HL-60/S4 (cell line): ENCODE measurements at regions not wholly inside any gene's neighbourhood (a gene's known extent, or its start where the extent isn't known, plus 50 kb on each side); places are given as distances from the start of the nearest gene placed in this dataset.

ENCODE experiments used
- in situ Hi-C: fragments of 300-500 bp; cut with MboI; formaldehyde crosslinking; loops from 2 replicates; pipeline ENCODE4 v1.14.3; 2022; ENCODE audit warnings: low sequenced_read_pairs

DNA sequence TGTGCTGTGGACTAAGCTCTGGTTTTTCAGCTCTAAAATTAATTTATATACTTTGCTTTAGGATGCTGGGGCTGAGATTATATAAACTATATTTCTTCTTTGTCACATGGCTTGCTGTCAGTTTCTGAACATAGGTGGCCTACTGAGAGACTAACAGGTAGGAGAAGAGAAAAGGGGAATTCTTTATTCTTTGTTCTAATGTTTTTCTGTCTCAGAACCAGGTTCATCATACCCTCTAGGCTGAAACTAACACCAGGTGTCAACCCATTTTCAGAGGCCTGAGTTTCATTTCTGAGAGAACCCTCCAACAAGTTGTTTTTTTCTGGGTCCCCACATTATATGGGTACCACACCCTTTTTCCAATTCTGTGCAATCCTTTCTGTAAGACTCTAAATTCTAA, 843.6 kb downstream of the TRIB2 start:
- in situ Hi-C loops: no loop called here

DNA sequence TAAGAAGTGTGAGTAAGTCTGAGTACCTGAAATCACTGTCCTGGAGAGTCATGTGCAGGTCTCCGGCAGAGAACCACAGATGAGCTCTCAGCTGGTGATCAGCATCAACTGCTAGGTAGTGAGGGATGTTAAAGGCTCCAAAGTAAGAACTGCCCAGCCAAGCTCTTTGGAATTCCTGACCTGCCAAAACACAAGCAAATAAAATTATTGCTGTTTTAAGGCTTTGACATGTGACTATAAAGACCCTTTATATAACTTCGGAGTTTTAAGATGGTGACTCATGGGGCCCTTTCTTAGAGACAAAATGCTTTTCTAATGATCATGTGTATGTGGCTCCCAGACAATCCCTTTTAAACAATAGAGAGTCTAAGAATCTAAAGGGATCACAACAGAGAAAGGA, 855.7 kb downstream of the TRIB2 start:
- in situ Hi-C loops: no loop called here

DNA sequence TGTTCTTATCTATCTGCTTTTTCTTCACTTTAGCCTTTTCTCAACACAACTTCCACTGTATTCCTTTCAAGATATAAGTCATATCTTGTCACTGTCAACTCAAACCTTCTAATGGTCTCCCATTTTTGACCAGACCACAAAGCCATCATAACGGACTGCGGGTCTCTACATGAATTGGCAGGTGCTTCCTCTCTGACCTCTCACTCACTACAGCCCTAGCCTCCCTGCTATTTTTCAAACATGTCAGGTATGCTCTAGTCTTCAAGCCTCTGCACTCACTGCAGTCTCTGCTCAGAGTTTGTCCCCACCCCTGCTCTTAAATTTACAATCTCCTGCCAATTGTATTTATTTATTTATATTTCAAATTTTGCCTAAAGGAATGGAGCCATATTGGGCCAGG, 858.1 kb downstream of the TRIB2 start:
- in situ Hi-C loops: no loop called here

DNA sequence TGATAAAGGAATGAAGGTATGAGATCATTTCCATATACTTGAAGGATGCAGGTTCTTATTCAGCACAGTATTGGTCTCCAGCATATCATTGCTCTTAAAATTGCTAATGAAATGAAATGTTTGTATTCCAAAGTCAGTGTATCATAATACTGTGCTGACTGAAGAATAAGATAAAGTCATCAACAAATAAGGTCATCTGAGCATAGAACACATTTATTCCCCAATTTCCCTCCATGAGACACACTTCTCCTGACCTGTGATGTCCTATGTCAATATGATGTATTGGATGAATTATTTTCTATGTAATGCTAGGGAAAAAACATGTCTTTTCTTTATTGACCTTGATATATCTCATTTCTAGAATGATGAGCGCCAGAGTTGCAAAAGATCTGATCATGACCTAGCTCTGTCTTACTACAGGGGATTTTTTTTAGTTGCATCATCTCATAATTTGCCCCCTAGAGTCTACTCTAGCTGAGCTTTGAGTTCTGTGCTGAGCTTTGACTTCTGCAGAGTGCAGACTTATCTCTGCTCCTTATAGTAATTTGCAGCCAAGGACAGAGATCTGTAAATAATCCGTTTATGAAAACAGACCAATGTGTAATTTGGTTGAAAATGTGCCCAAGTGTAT, 859.8 kb downstream of the TRIB2 start:
- in situ Hi-C loops: no loop called here

DNA sequence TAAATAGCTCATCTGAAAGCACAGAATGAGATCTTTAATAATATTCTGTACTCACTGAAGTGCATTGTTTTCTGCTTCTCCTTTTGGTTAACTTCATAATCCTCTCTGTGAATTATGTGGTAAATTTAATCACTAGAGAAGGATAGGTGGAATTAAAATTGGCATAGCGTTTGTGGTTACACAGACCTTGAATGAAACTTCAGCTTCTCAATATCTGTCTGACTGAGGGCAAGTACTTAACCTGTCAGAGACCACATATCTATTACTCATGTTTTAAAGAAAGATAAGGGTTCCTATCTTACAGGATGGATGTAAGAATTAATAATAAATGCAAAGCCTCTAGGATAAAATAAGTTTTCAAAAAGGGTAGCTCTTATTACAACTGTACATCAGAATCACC, 861.8 kb downstream of the TRIB2 start:
- in situ Hi-C loops: no loop called here

DNA sequence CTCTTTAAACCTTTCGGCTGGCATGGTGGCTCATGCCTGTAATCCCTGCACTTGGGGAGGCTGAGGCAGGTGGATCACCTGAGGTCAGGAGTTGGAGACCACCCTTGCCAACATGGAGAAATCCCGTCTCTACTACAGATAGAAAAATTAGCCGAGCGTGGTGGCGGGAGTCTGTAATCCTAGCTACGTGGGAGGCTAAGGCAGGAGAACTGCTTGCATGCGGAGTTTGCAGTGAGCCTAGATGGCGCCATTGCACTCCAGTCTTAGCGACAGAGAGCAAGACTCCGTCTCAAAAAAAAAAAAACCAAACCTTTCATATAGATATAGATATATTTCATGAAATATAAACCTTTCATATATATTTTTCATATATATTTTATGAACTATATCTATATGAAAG, 864.7 kb downstream of the TRIB2 start:
- in situ Hi-C loops: no loop called here

DNA sequence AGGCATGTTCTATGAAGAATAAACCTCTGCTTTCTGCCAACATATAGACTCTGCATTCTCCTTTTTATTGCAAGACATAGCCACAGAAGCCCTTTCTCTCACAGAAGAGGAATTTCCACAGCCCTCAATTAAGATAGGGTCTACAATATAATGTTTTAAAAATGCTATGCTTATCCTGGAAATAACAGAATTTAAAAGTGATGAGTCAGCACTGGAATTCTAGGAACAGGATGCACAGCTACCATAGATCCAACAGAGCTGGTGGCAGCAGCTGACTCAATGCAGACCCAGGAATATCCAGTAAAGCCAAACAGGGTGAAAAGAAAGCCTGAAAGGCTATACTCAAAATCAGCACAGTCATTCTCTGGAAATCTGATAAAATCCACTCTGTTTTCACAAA, 866.9 kb downstream of the TRIB2 start:
- in situ Hi-C loops: no loop called here

DNA sequence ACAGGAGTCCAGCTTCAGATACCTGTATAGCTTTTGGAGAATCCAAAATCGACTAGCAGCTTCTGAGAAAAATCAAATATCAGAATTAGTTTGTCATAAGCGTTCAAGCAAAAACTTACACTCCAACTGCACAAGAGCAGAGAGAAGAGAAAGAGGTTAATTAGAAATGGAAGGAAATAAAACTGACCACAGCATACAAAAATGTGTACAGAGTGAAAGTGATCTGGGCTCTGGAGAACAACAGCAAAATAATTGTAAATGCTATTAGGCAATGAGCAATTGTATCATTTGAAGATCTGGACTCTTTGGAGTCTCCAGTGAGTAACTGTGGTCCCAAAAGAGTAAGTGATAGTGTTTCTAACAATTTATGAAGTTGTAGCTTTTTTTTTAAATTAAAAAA, 867.3 kb downstream of the TRIB2 start:
- in situ Hi-C loops: no loop called here

DNA sequence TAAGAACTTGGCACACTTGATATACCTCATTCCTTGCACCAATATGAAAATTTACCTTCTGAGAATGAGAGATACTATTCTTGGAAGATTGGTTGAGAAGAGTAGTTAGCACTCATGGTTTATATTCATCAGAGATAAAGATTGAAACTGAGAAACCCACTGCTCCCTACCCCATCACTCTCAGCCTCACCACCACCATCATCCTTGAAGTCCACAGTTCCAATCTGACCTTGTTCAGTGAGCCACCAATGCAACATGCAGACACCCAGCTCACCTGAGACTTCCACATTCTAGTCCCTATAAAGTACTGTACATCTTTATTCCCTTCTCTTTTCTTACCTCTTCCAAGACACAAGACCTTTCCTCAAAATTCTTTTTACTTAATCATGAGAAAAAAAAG, 869.0 kb downstream of the TRIB2 start:
- in situ Hi-C loops: no loop called here

DNA sequence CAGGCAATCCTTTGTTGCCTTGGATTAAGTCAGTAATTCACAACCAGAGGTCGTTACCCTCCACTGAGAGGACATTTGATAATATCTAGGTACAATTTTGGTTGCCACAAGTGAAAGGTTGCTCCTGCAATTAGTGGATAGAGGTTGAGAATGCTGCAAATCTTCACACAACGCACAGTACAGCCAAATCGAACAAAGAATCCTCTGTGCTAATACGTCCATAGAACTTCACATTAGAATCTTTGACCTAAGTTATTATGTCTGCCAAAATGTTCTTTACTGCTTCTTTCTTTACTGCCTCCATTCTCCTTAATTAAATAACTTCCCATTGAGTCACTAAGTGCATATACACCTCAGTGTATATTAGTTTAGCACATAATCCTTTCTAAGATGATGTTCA, 879.5 kb downstream of the TRIB2 start:
- in situ Hi-C loops: no loop called here

DNA sequence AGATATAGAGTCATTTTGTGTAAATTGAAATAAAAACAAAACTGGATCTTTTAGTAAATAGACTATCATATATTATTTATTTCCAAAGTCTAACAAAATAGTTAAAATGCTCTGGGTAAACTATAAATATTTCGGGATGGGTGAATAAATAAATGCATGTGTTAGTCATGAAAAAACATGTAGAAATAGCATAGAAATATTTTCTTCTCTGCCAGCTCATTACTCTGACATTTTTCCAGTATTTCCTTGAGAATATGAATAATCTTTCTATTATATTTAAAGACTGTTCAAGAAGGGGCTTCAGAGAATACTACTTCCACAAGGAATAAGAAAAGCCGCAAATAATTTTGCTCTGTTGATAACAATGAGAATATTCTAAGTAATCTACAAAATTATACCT, 880.4 kb downstream of the TRIB2 start:
- in situ Hi-C loops: no loop called here

DNA sequence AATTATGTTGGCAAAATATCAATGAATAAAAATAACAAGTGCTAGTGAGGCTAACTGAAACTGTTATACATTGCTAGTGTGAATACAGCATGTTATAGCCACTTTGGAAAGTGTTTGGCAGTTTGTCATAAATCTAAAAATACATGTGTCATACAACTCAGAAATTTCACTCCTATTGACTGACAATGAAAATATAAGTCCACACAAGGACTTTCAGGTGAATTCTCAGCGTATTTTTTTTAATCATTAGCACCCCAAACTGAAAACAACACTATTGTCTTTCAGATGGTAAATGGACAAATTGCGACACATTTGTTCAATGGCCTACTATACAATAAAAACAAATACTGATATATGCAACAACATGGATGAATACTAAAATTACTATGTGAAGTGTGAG, 884.8 kb downstream of the TRIB2 start:
- in situ Hi-C loops: no loop called here

DNA sequence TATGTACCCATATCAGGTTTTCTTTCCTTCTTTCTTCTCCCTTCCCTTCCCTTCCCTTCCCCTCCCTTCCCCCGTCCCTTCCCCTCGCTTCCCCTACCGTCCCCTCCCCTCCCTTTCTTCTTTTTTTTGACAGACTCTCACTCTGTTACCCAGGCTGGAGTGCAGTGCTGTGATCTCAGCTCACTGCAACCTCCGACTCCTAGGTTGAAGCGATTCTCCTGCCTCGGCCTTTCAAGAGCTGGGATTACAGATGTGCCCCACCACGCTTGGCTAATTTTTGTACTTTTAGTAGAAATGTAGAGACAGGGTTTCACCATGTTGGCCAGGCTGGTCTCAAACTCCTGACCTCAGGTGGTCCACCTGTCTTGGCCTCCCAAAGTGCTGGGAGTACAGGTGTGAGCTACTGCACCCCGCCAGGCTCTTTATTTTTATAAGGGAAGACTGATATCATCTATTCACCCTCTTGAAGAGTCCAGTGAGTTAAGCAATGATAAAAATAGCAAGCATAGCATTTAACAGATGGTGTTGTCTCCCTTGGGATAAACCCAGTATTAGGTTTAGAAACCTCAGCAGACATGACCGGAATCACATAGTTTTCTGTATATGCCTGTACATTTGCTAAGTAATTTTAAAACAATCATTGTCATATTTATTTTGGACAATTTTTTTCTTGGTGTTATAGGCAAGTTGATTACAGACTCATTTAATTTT, 888.4 kb downstream of the TRIB2 start:
- in situ Hi-C loops: no loop called here

DNA sequence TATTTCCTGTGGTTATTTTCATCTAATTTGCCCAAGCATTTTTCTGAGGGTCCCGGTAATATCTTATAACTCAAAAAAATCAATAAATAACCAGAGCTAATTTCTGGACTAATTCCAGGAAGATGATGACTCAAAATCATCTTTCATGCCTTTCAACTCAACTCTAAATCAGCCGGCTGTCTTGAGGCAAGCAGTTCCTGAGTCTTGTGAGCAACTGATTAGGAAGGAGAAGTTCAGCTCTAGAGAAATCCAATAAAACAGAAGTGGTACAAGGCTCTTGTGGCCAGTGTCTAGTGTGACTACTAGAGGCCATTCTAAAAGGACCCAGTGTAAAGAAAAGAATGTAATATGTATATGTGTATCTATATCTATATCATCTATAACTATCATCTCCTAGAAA, 890.4 kb downstream of the TRIB2 start:
- in situ Hi-C loops: no loop called here

DNA sequence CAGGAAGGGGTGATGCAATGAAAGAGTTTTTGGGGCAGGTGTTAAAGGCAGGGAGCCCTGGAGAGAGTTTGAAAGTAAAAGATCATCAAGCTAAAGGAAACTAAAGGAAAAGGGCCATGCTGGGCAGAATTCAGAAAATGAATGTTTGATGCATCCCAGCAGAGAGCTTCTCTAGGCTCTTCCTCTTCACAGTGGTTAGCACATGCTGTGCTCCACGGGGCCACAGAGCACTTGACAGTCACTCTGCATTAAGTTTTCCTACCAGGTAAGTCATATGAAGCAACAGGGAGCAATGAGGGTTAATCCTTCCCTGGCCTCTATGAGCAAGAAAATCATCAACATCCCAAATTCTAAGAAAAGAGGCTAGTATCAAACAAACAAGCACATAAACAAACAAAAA, 895.2 kb downstream of the TRIB2 start:
- in situ Hi-C loops: no loop called here

DNA sequence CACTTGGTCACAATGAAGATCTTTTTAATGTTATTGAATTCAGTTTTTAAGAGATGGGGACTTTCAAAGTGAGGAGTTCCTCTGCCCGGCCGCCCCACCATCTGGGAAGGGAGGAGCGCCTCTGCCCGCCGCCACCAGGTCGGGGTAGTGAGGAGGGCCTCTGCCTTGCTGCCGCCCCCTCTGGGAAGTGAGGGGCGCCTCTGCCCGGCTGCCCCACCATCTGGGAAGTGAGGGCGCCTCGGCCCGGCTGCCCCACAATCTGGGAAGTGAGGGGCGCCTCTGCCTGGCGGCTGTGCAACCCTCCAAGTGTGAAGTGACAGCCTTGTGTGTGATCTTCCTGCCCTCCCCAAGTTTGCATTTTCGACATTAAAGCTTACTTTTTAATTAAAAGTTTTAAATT, 899.3 kb downstream of the TRIB2 start:
- in situ Hi-C loops: no loop called here

DNA sequence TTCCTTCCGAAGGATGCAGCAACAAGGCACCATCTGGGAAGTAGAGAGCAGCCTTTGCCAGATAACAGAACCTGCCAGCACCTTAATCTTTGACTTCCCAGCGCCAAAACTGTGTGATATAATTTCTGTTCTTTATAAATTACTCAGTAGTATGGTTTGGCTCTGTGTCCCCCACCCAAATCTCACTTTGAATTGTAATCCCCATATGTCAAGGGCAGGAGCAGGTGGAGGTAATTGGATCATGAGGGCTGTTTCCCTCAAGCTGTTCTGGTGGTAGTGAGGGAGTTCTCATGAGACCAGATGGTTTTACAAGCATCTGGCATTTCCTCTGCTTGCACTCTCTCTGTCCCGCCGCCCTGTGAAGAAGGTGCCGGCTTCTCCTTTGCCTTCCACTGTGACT, 899.9 kb downstream of the TRIB2 start:
- in situ Hi-C loops: no loop called here

DNA sequence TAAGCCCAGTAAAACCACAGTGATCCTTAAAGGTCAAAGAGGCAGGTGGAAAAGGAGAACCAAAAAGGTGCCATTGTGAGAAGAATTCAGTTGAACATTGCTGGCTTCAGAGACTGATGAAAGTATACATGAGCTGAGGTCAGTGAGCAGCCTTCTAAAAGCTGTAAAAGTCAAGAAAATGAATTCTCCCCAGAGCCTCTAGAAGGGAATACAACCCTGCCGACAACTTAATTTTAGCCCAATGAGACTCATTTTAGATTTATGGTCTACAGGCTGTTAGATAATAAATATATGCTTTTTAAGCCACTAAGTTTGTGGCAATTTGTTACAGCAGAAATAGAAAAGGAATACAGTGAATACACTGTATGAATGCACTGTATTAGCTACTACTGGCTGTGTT, 911.4 kb downstream of the TRIB2 start:
- in situ Hi-C loops: no loop called here

DNA sequence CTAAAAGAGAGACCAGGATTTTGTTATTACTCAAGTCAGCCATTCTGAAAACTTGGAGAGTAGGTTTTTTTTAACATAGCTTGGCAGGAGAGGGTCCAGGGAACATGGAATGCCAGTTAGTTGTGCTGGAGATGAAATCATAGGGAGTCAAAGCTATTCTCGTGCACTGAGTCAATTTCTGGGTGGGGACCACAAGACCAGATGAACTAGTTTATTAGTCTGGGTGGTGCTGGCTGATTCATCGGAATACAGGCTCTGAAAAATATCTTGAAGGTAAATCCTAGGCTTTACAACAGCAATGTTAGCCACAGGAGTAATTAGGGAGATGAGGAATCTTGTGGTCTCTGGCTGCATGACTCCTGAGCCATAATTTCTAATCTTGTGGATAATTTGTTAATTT, 921.4 kb downstream of the TRIB2 start:
- in situ Hi-C loops: no loop called here

DNA sequence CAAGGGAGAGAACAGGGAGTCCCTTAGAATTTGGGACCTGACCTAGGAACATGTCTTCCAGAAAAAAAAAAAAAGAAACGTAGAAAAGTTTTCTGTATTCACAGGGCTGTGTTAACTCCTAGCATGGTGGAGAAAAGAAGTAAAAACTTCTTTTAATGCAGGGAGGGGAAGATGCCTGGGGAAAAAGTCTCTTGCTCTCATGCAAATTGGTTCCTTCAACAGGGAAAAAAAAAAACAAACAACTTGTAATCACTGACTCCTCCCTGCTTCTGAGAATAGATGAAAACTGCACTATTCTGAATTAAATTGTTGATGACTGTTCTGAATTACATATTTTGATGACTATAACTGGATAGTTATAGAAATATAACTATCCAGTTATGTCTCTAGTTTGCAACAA, 933.2 kb downstream of the TRIB2 start:
- in situ Hi-C loops: no loop called here

DNA sequence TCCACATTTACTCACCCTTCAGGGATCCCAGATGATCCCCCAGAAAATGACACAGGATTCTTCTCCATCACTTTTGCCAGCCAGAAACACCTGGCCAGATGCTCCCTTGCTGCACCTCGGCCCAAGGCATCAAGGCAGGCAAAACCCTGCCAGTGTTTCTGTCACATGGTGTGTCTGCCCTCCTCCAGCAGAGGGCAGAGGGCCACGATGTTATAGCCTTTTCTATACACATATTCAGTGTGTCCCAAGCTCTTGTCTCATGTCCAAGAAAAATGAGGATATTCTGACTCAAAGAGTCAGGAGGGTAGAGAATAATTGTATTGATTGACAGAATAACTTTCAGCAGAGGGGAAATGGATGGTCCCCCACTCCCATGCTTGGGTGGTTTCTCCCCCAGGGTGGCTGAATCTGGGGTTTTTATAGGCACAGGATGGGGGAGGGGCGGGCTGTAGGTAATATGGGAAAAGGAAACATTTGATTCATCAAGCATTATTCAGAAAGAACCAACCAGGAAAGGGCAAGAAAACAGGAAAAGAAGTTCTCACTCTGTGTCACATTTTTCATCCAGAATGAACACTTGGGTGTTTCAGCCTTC, 933.9 kb downstream of the TRIB2 start:
- in situ Hi-C loops: no loop called here

DNA sequence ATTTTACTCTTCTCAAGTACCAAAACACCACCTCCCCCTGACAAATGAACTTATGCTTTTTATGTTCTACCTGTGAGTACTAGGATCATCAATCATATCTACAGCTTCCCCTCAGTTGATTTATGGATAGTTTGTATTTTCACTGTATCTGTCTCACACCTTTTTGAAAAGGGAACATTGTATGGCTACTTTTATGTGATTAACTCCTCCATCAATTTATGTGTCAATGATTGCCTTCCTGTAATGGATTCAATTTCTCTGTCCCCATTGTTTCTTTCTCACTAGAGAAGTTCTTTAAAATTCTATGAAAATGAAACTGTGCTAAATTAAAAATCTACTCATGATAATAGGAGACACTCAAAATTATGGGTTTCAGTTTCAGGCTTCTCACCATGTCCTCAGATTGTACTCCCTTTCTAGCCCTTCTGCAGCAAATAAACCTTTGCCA, 935.0 kb downstream of the TRIB2 start:
- in situ Hi-C loops: no loop called here
